Left cardiac atrium (tissue), 4 donors: ENCODE measurements at regions not wholly inside any gene's neighbourhood (a gene's known extent, or its start where the extent isn't known, plus 50 kb on each side); places are given as distances from the start of the nearest gene placed in this dataset.
"Not testable (repeated sequence)": the region's sequence is repeated elsewhere in the genome, so short reads cannot be mapped to it uniquely, and the experiment has no call there.

Experiments
- ATAC-seq, 2 donors: fragments of 200-7000 bp; cut with Tn5 transposase; one replicate each; pipeline ENCODE4 v1.9.1; 2020; ENCODE audit warnings: mild to moderate bottlenecking in 2 of 2, moderate library complexity in 2 of 2
- DNase-seq: peaks from one replicate; pipeline ENCODE4 v3.0.0-alpha.2; 2020
- intact Hi-C, 2 donors: fragments of 100-400 bp; cut with DNase I; formaldehyde crosslinking; loops; one replicate each; pipeline versions ENCODE4 v1.14.1 to v1.15.1; 2022 to 2023
- donor health status: DM: no; HTN: yes; CAD: no.
- donor health status: DM: no; HTN: yes; CAD: no; lungs with severe emphysema.
- donor health status: DM: yes; HTN: yes; CAD: no.
- donor health status: Dilated cardiomyopathy.

- intact Hi-C loops = no loop called here
- no peak for ATAC-seq
- DNase-seq = no peak
Measured at GRCh38 chr11:92455210-92455790, 230.7 kb downstream of the FAT3 start.

- intact Hi-C loops = no loop called here
- DNase-seq = no peak
- ATAC-seq = no peak
Measured at GRCh38 chr11:92457250-92457649, 232.6 kb downstream of the FAT3 start.

DNA sequence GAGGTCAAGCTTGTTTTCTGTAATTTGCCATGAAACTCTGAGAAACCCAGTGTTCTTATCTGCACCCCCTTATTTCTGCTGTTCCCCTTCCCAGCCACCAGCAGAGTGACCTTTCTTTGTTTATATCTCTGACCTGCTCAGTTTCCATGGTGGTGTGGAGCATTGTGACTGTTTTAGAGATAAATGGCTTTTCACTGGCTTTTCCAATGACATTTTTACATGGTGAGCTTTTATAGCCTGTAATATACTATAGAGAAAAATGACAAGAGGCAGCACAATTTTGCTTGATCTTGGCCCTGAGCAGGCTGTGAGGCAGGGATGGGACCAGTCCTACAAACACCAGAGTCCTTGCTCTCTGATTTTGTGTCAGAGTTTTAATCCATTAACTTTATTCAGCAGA lies 233.9 kb downstream of the FAT3 start:
- ATAC-seq (no peak), DNase-seq (no peak)
- intact Hi-C loops = no loop called here

DNA sequence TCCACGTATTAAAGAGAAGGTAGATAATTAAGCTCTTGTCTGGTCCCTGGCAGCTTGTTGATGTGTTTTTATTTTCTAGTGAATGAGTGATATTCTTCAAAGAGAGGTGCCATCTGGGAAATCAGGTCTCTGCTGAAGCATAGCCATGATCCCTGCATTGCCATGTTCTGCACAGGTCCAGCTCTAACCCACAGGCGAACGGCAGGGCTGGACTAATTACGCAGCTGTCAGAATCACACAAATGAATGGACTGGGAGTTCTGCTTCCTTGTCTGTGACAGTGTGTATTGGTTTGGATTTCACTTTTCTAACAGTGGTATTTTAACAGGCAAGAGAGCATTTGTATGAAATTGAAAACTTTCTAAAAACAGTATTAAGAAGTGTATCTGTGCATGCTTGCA lies 235.6 kb downstream of the FAT3 start:
- ATAC-seq = no peak
- intact Hi-C loops = no loop called here
- DNase-seq = no peak

GRCh38 chr11:92461447-92461846 lies 236.8 kb downstream of the FAT3 start:
- DNase-seq (no peak), ATAC-seq (no peak)
- intact Hi-C loops = no loop called here

DNA sequence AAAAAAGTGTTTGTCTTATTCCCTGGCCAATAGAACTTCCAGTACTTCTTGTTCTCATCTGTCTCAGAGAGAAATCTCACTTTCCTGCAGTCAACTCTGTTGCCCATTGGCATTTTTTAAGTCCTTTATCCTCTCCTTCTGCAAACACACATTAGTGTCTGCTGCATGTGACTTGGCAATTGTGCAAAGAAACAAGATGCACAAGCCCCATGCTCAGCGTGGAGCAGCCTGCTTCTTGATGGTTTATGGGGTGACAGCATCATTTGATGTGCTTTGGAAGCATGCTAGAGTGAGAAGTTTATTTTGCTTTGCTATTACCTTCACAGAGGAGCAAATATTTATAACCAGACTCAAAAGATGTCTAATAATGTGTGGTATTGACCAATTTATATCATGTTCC lies 238.2 kb downstream of the FAT3 start:
- intact Hi-C loops = no loop called here
- no peak for ATAC-seq
- no peak for DNase-seq

DNA sequence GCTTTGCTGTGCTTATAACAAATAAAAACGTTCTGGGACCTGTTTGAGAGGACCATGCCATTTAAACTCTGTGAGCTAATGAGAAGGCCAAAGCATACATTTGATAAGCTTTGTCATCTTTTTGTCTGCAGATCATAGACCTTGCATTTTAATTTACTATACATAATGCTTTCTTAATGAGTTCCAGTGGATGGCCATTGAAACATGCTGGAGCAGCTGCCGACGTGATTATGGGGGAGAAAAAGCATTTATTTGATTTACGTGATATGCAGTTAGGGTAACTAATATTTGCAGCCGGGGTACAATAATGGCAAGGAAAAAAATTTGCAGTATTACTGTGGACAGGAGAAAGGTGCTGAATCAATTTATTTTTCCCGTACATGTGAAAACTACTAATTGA lies 240.2 kb downstream of the FAT3 start:
- ATAC-seq (no peak), DNase-seq (no peak)
- intact Hi-C loops = no loop called here

DNA sequence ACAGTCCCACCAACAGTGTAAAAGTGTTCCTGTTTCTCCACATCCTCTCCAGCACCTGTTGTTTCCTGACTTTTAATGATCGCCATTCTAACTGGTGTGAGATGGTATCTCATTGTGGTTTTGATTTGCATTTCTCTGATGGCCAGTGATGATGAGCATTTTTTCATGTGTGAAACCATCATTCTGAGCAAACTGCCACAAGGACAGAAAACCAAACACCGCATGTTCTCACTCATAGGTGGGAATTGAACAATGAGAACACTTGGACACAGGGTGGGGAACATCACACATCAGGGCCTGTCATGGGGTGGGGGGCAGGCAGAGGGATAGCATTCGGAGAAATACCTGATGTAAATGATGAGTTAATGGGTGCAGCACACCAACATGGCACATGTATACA lies 240.8 kb downstream of the FAT3 start:
- intact Hi-C loops, DNase-seq, ATAC-seq: not testable (repeated sequence)

GRCh38 chr11:92473736-92474135 lies 249.1 kb downstream of the FAT3 start:
- intact Hi-C loops = no loop called here
- no peak for ATAC-seq
- DNase-seq = no peak

DNA sequence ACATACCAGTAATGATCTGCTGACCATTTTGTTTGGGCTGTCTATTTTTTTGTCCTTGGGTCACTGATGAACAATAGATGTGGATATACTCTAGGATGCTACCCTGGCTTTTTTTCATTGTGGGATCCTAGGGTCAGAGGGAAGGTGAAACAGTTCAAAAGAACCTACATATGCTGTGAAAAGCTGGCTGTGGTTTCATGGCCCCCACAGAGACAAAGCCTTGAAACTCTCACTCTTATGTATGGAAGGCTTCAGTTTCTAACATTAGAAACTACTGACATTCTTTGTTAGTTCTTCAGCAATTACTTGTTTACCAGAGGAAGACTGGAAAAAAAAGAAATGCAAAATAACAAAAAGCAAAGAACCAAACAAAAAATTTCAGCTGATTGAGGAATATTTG lies 250.7 kb downstream of the FAT3 start:
- intact Hi-C loops = no loop called here
- no peak for ATAC-seq
- DNase-seq = no peak

- no peak for ATAC-seq
- intact Hi-C loops = no loop called here
- no peak for DNase-seq
Measured at GRCh38 chr11:92475819-92476218, 251.2 kb downstream of the FAT3 start.

- ATAC-seq (no peak), DNase-seq (no peak)
- intact Hi-C loops = no loop called here
Measured at GRCh38 chr11:92477686-92478085, 253.1 kb downstream of the FAT3 start.

- ATAC-seq = no peak
- DNase-seq = no peak
- intact Hi-C loops = no loop called here
Measured at GRCh38 chr11:92480499-92480898, 255.9 kb downstream of the FAT3 start.

GRCh38 chr11:92482492-92483060 lies 258.0 kb downstream of the FAT3 start:
- no peak for DNase-seq
- intact Hi-C loops = no loop called here
- ATAC-seq = no peak

- ATAC-seq = no peak
- no peak for DNase-seq
- intact Hi-C loops = no loop called here
Measured at GRCh38 chr11:92484570-92484969, 260.0 kb downstream of the FAT3 start.

GRCh38 chr11:92489826-92490399 lies 265.3 kb downstream of the FAT3 start:
- intact Hi-C loops = no loop called here
- ATAC-seq (no peak), DNase-seq (no peak)

GRCh38 chr11:92492372-92492771 lies 267.8 kb downstream of the FAT3 start:
- intact Hi-C loops = no loop called here
- ATAC-seq (no peak), DNase-seq (no peak)

DNA sequence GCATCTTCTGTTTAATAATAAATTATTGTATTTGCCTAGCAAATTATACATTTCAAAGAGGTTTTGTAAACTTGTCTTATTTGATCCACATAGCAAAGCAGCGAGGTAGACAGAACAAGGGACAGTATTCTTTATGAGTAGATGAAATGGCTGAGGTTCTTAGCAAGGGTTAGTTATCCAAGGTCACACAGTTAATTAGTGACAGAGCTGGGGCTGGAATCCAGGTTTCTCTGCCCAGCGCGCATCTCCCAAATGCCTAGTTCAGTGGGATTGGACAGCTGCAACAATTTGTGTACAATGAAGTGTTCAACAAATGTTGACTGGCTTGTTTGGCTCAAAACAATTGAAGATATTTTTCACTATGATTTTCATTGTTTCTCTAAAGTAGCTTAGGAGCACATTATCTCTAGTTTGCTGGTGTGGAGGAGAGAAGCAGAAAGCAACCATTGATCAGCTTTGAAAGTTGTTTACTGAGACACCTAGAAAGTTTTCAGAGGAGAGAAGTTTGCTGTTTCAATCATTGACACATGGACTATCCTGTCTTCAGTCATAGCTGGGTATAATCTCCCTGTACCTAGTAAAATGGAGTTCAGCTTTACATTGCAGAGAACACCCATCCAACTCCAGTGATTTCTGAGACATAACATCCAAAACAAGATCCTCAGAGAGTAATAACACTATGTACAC lies 270.6 kb downstream of the FAT3 start:
- no peak for DNase-seq
- ATAC-seq = no peak
- intact Hi-C loops = no loop called here

DNA sequence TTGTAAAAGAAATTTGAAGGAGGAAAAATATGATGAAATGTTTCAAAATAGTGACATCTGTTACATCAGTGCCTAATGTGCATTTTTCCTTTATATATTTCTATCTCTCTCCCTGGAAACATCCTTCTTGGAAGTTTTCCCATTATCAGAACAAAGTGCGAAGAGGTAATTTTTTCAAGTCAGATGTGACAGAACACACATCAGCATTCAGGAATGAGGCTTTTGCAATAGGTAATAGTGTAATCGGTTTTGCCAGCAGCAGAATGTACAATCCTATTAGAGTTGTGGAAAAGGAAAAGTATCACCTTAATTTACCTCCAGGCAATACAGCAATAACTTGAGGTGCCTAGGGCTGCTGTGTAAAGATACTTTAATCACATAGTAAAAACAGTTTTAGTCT lies 275.8 kb downstream of the FAT3 start:
- ATAC-seq = no peak
- intact Hi-C loops = no loop called here
- no peak for DNase-seq

DNA sequence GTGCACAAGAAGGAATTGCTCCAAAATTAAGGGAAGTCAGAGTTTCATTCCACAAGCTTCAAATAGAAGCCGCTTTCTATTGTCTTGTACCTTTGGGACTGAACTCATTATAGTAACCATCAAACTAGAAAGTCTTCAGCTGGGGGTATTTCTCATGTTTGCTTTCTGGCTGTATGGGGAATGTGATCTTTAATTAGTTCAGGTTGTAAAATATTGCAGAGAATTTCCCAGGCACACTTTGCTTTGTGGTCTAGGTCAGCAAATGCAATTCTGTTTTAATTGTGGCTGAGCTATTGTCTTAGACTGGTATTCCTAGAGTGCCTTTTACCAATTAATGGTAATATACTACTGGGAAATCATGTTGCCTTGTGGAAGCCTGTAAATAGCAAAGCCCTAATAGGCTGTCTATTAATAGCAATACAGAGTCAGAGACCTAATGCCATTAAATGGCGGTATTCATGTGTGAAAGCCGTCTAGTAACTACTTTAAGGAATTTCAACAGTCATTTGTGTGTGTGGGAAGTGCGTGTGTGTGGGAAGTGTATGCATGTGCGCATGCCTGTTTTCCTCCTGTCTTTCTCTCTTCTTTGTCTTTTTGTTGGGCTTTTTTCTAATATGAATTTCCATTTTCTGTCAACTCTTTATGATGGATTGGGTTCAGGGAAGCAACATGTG lies 276.6 kb downstream of the FAT3 start:
- DNase-seq = no peak
- no peak for ATAC-seq
- intact Hi-C loops = no loop called here
